Fibroblast of peridontal ligament (primary cell): ENCODE measurements at regions not wholly inside any gene's neighbourhood (a gene's known extent, or its start where the extent isn't known, plus 50 kb on each side); places are given as distances from the start of the nearest gene placed in this dataset.
A peak's percentile ranks its signal among the peaks of the same experiment; 100 is the strongest.
"Not testable (repeated sequence)": the region's sequence is repeated elsewhere in the genome, so short reads cannot be mapped to it uniquely, and the experiment has no call there.

ENCODE experiments used
- DNase-seq: peaks from one replicate; pipeline ENCODE4 v3.0.0-alpha.2; 2010; ENCODE audit errors: extremely low read depth

- peak; percentile 17 for DNase-seq
Observed at GRCh38 chr5:102154791-102155605, 141.1 kb downstream of the SLCO4C1 start.

DNA sequence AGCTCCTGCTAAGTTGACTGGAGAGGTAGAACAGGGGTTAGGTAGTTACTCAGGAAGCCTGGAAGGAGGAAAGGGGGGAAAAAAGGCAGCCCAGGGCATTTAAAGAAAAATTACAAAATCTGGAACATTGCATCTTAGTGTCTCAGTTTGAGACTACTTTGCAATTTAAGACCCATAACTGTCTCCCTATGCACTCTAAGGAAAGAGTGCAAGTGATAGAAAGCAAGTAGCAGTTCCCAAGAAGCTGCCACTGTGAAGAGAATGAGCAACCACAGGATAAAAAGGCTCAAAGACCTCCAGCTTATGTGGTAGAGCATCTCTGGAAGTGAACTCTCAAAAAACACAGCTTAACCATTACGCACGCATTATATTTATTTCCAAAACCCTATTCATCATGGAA is 141.8 kb downstream of the SLCO4C1 start:
- no peak for DNase-seq

- peak; percentile 46 for DNase-seq
Observed at GRCh38 chr5:102153003-102153759, 142.9 kb downstream of the SLCO4C1 start.

DNA sequence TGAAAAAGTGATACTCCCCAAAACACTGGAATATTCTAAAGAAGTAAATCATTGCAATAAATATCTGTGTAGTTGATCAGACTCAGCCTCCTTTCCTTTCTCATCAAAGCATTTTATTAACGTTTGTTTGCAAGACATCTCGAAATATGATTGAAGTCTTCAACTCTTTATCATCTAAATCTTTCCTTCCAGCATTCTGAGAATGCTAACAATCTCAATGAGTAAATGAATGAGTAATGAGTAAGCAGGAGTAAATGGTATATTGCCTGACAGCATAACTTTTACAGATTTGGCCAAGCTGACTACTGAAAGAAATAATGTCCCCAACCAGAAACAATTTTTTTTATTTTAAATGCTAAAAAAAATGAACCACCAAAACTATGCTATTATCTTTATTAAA is 157.1 kb downstream of the SLCO4C1 start:
- DNase-seq = no peak

- DNase-seq = no peak
Observed at GRCh38 chr5:102138243-102138653, 157.8 kb downstream of the SLCO4C1 start.

DNA sequence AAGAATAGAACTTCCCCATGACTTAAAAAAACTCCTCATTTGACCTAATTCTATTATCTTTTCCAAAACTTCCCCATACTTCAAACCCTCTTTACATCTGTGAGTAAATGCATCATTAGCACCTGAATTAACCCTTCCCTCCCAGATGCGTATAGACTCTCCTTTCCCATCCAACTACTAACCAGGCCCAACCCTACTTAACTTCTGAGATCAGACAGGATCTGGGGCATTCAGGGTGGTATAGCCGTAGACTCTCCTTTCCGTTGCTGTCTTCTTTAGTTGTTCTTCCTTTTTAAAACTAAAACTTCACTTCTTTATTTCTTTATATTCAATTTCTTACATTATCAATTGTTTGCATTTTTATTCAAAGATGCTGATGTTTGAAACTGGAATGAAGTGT is 165.2 kb downstream of the SLCO4C1 start:
- DNase-seq = no peak

DNA sequence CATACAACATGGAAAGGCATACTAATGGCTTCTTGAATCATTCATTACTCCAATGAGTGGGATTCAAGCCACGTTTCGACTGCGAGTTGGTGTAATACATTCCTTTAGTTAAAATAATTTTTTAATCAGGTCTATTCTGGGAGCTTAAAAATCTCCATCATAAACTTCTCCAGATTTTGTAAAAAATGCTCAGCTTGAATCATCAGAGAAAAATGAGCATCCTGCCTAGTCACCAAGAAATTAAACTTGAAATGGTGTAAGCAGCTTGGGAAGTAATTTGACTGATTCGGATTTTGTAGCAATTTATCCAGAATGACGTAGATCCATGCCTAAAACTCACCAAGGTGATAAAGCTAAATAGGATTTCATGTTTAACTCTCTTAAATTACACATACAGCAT is 165.7 kb downstream of the SLCO4C1 start:
- peak; percentile 47 for DNase-seq

- DNase-seq = no peak
Observed at GRCh38 chr5:102119252-102119651, 176.8 kb downstream of the SLCO4C1 start.

- DNase-seq = no peak
Observed at GRCh38 chr5:102115736-102116135, 180.3 kb downstream of the SLCO4C1 start.

- no peak for DNase-seq
Observed at GRCh38 chr5:102114525-102115069, 181.5 kb downstream of the SLCO4C1 start.

- no peak for DNase-seq
Observed at GRCh38 chr5:102107865-102108264, 188.2 kb downstream of the SLCO4C1 start.

GRCh38 chr5:102106599-102106998 is 189.5 kb downstream of the SLCO4C1 start:
- DNase-seq = no peak

DNA sequence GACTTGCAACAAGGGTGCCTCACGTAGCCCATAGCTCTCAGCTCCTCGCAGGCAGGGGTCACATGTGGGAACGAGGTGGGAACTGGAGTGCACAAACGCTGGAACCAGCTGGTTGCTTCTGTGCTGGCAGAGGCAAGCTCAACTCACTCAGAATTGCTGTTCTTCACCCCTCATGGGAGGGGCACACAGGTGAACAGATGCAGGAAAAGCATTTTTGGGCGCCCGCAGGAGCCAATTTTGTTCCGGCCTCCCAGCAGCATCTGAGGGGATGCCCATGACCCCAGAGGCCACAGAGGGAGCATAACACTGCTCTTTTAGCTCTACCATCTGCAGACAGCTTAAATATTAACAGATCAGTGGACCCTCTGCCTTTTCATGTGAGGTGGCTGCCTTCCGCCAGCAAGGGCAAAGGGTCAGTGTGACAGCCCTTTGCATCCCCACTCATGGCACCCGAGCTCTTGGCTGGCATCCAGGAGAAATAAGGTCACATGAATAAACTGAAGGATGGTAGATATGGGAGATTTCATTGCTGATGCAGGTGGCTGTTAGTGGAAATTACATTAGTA is 196.2 kb downstream of the SLCO4C1 start:
- DNase-seq = no peak

GRCh38 chr5:102099083-102099482 is 197.0 kb downstream of the SLCO4C1 start:
- DNase-seq = not testable (repeated sequence)

DNA sequence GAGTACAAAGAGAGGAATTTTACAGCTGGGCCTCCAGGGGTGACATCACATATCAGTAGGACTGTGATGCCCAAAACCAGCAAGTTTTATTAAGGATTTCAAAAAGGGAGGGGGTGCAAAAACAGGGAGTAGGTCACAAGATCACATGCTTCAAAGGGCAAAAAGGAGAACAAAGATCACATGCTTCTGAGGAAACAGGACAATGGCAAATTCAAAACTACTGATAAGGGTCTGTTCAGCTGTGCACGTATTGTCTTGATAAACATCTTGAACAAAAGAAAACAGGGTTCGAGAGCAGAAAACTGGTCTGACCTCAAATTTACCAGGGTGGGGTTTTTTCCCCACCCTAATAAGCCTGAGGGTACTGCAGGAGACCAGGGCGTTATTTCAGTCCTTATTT is 197.5 kb downstream of the SLCO4C1 start:
- DNase-seq = not testable (repeated sequence)

- DNase-seq = peak; percentile 1
Observed at GRCh38 chr5:102090770-102091169, 205.3 kb downstream of the SLCO4C1 start.

- DNase-seq = peak; percentile 15
Observed at GRCh38 chr5:102089883-102090282, 206.2 kb downstream of the SLCO4C1 start.

DNA sequence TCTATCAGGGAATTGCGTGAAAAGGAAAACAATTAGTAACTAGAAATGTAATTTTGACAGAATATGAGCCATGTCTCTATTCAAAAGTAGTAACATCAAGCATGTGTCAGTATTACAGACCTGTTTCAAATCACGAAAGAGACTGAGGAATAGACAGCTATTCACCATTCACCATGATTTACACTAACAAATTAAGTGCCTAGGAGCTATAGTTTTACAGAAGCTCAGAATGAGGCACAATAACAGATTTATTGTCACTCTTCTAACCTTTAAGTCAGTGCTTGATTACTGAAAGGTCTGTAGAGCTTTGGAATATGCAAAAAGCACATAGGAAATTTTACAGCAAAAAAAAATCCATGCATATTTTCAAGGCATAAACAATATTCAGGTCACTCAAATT is 208.2 kb downstream of the SLCO4C1 start:
- DNase-seq = no peak

- no peak for DNase-seq
Observed at GRCh38 chr5:102080288-102080687, 215.8 kb downstream of the SLCO4C1 start.

- DNase-seq = no peak
Observed at GRCh38 chr5:102077920-102078319, 218.2 kb downstream of the SLCO4C1 start.

DNA sequence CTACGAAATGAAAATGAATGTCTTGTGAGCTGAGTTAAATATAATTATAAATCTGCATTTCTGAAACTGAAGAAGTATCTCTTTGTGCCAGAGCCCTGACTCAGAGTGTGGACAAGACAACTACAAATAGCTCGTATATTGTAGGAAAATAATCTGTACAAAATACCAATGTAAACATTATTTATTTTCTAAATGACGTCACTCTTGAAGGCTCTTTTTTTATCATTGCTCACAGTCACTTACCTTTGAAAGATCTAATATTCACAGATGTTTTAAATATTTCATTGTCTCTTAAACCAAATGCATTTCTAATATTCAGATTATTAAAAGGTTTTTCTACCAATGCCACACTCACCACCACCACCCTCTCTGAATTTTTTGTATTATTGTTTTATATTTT is 226.1 kb downstream of the SLCO4C1 start:
- no peak for DNase-seq

DNA sequence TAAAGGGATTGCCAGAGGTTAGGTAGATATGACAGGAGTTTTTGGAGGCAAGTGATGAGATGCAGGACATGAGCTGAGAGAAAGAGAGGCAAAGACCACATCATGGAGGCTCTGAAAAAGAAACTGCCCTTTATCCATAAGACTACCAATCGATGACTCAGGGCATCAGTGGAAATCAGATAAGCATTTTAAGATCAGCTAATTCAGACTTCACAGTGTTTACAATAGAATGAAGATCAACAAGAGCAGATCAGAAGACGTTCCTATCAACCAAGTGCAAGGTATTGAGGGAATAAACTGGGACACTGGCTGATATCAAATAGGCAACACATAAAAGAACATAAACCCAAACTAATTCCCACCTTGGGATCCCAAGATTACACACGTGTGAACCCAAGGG is 227.2 kb downstream of the SLCO4C1 start:
- no peak for DNase-seq
